ENCODE measurements at regions not wholly inside any gene's neighbourhood (a gene's known extent, or its start where the extent isn't known, plus 50 kb on each side); places are given as distances from the start of the nearest gene placed in this dataset.

DNA sequence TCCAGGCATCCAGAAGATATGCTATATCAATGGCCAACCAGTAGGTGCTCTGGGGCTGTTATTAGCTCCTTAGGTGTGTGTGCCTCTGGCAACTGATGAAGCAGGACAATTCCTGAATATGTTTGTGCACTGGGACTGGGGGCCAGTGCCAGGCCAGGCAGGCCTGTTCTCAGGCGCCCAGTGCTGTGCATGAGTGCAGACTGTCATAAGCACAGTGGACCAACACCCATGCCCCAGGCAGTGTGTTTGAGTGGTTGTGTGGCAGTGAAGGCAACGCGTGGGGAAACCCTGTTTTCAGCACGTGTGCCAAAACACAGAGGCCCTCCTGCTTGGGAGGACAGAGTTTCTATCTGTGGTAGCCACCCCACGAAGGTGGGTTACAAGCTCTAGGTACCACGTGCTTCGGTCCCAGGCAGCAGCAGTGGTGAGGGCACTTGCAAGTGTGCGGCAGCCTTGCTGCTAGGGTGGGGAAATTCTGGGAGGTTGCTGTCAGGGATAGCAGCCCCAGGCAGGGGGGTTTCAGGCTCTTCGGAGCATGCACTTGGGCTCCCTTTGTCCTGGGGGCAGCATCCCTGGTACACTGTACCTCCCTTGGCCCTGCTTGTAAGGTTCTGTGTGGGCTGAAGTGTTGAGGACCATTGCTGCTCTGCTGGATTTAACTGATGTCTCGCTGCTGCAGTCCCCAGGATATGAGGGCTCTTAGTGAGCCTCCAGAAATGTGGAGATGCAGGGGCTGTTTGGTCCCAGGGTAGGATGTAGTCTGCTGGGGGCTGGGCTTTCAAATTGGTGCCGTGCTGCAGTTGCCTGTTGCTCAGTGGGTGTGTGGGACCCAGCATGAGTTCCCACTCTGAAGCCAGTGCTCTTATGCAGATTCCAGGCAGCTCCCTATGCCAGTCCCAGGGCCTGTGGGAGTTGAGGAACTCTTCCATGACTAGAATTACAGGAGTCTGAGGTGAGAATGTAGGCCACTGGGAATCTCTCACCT is 280.9 kb downstream of the RPRM start:
- no peak for DNase-seq (ENCODE audit: low spot score)
- TF ChIP-seq, protein P1, sequence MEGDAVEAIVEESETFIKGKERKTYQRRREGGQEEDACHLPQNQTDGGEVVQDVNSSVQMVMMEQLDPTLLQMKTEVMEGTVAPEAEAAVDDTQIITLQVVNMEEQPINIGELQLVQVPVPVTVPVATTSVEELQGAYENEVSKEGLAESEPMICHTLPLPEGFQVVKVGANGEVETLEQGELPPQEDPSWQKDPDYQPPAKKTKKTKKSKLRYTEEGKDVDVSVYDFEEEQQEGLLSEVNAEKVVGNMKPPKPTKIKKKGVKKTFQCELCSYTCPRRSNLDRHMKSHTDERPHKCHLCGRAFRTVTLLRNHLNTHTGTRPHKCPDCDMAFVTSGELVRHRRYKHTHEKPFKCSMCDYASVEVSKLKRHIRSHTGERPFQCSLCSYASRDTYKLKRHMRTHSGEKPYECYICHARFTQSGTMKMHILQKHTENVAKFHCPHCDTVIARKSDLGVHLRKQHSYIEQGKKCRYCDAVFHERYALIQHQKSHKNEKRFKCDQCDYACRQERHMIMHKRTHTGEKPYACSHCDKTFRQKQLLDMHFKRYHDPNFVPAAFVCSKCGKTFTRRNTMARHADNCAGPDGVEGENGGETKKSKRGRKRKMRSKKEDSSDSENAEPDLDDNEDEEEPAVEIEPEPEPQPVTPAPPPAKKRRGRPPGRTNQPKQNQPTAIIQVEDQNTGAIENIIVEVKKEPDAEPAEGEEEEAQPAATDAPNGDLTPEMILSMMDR (IDR thresholded peaks at IDR 0.05; ENCODE audit: extremely low read depth, missing control alignments), result no peak

DNA sequence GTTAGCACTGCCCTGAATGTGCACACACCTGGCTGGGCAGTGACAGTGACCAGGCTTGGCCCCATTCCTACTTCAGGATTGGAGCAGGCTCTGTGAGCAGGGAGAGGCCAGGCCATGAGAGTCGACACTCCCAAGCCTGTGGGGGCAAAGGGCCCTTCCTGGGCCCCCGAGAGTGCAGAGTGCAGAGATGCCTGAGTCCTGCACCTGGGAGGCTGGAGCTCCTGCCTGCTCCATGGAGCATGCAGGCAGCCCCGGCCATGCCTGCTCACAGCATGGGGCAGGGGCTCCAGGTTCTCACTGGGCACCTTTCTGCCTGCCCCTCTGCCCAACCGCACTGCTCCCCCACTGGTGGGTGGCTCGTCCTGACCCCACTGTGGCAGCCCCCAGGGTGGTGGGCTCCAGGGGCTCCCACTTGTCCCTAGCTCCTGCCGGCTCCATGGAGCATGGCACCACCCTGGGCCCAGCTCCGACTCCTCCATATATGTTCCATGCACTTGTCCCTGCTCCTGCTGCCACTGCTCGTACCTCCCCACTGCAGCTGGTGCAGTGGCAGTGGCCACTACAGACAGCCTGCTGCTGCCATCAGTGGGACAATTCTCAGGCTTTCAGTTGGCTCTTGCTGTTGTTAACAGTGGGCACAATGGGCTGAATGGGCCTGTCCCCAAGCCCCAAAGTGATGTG is 282.0 kb downstream of the RPRM start:
- DNase-seq (ENCODE audit: low spot score), result no peak
- TF ChIP-seq, protein P1 (IDR thresholded peaks at IDR 0.05; ENCODE audit: extremely low read depth, missing control alignments), result no peak

DNA sequence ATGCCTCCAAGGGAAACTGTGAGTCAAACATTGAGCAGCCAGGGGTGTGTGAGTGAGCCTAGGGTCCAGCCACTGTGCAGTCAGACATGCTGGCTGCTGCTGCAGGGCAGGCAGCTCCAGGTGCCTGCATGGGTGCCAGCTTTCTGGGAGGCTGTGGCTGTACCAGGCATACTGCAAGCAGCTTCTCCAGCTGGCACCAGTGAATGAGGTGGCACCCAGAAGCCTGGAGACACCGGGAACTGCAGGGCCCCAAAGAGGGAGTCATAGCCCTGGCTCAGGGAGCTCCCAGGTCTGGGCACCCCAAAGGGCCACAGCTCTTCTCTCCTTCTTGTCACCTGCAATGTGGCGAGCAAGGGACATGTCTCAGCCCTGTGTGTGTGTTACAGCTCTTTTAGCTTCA is 283.2 kb downstream of the RPRM start:
- no peak for DNase-seq (ENCODE audit: low spot score)
- TF ChIP-seq, protein P1 (IDR thresholded peaks at IDR 0.05; ENCODE audit: extremely low read depth, missing control alignments), result no peak

DNA sequence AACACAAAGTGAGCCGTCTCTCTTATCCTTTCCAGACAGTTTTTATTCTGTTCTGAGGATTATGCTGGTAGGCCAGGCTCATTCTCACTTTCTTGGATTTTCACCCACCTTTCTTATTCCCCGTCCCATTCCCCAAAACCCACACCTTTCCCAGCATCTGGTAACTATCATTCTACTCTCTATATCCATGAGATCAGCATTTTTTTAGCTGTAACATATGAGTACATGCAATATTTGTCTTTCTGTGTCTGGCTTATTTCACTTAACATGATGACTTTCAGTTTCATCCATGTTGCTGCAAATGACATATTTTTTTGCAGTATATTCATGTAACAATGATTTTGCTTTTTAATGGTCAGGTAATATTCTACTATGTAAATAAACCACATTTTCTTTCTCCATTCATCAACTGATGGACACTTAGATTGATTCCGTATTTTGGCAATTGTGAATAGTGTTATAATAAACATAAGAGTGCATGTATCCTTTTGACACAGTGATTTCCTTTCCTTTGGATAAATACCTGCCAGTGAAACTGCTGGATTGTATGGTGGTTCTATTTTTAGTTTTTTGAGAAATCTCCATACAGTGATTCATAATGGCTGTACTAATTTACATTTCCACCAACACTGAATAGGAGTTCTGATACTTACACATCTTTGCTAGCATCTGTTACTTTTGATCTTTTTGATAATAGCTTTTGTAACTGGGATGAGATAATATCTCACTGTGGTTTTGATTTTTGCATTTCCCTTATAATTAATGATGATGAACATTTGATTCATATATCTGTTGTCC is 289.3 kb downstream of the RPRM start:
- no peak for DNase-seq (ENCODE audit: low spot score)
- TF ChIP-seq, protein P1 (IDR thresholded peaks at IDR 0.05; ENCODE audit: extremely low read depth, missing control alignments), result no peak

DNA sequence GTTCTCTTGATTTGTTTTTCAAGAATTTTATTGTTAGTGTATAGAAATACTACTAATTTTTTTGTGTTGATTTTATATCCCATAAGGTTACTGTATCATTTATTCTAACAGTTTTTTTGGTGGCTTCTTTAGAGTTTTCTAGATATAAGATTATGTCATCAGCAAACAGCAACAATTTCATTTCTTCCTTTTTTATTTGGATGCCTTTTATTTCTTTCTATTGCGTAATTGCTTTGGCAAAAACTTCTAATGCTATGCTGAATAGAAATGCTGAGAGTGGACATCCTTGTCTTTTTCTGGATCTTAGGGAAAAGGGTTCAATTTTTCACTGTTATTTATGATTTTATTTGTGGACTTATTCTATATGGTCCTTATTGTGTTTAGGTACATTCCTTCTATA is 298.8 kb downstream of the RPRM start:
- TF ChIP-seq, protein P1 (IDR thresholded peaks at IDR 0.05; ENCODE audit: extremely low read depth, missing control alignments), result no peak
- DNase-seq (ENCODE audit: low spot score), result no peak

DNA sequence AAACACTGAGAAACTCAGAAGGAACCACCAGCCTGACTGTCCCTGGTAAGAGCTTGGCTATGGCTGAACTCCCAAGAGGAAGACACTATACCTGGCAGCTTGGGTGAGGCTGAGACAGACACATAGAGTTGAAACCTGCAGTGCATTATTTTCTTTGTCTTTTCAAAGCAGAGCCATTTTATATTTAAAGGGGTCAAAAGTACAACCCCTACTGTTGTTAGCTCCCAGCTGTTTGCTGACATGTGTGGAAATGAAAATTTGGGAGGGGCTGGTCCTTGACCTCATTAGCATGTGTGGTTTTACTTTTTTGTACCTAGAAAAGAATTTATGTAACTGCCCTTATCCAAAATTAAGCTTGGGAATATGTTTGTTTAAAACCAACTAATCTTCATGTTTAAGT is 309.0 kb downstream of the RPRM start:
- no peak for DNase-seq (ENCODE audit: low spot score)
- TF ChIP-seq, protein P1 (IDR thresholded peaks at IDR 0.05; ENCODE audit: extremely low read depth, missing control alignments), result no peak
